Stimulated activated CD4-positive, alpha-beta T cell treated with anti-CD3 and anti-CD28 coated beads, TNF-alpha, amount 100 ng/mL, for 48 hours (primary cell): ENCODE measurements at regions not wholly inside any gene's neighbourhood (a gene's known extent, or its start where the extent isn't known, plus 50 kb on each side); places are given as distances from the start of the nearest gene placed in this dataset.
"Not testable (repeated sequence)": the region's sequence is repeated elsewhere in the genome, so short reads cannot be mapped to it uniquely, and the experiment has no call there.

Experiments
- DNase-seq, 3 donors: peaks; one replicate each; pipeline ENCODE4 v3.0.0-alpha.2; 2020; ENCODE audit warnings: low read depth in 3 of 3

- DNase-seq, result peak; percentile 55 to 78 (median 73)
These were observed 85.2 kb upstream of the NDUFV2 start for GRCh38 chr18:9017167-9017904.

- no peak for DNase-seq
These were observed 84.6 kb upstream of the NDUFV2 start for GRCh38 chr18:9017905-9018227.

- no peak for DNase-seq
These were observed 83.4 kb upstream of the NDUFV2 start for GRCh38 chr18:9019135-9019534.

GRCh38 chr18:9020221-9020620 is 82.3 kb upstream of the NDUFV2 start:
- DNase-seq, result no peak

GRCh38 chr18:9021458-9021857 is 81.0 kb upstream of the NDUFV2 start:
- no peak for DNase-seq

GRCh38 chr18:9022397-9023155 is 79.9 kb upstream of the NDUFV2 start:
- DNase-seq, result no peak

GRCh38 chr18:9024031-9024646 is 78.4 kb upstream of the NDUFV2 start:
- not testable (repeated sequence) for DNase-seq

GRCh38 chr18:9025091-9025838 is 77.2 kb upstream of the NDUFV2 start:
- no peak for DNase-seq

GRCh38 chr18:9029131-9029530 is 73.4 kb upstream of the NDUFV2 start:
- no peak for DNase-seq

GRCh38 chr18:9032519-9032918 is 70.0 kb upstream of the NDUFV2 start:
- DNase-seq, result no peak

- DNase-seq, result no peak
These were observed 64.1 kb upstream of the NDUFV2 start for GRCh38 chr18:9038277-9038871.

- DNase-seq, result no peak
These were observed 62.9 kb upstream of the NDUFV2 start for GRCh38 chr18:9039441-9040071.

GRCh38 chr18:9042766-9043481 is 59.6 kb upstream of the NDUFV2 start:
- no peak for DNase-seq

GRCh38 chr18:9043581-9043980 is 58.9 kb upstream of the NDUFV2 start:
- no peak for DNase-seq

- no peak for DNase-seq
These were observed 54.8 kb upstream of the NDUFV2 start for GRCh38 chr18:9047715-9048114.

GRCh38 chr18:9048236-9048635 is 54.3 kb upstream of the NDUFV2 start:
- DNase-seq, result no peak

- no peak for DNase-seq
These were observed 53.5 kb upstream of the NDUFV2 start for GRCh38 chr18:9048808-9049494.

- no peak for DNase-seq
These were observed 53.0 kb upstream of the NDUFV2 start for GRCh38 chr18:9049495-9049809.

- not testable (repeated sequence) for DNase-seq
These were observed 51.7 kb upstream of the NDUFV2 start for GRCh38 chr18:9050628-9051284.
